DOHH2 (cell line): ENCODE measurements at regions not wholly inside any gene's neighbourhood (a gene's known extent, or its start where the extent isn't known, plus 50 kb on each side); places are given as distances from the start of the nearest gene placed in this dataset.

Experiments used
- CTCF ChIP-seq: fragments of 200-600 bp; sonication (generic); IDR thresholded peaks from one replicate; pipeline ENCODE4 v1.5.1; 2014; ENCODE audit warnings: antibody characterized with exemption, mild to moderate bottlenecking, low read depth, low read length; ENCODE audit not compliant: poor library complexity, severe bottlenecking
- EZH2phosphoT487 ChIP-seq: fragments of 200-600 bp; sonication (generic); IDR thresholded peaks from 2 replicates; pipeline ENCODE4 v1.6.1; 2017; ENCODE audit warnings: borderline replicate concordance, mild to moderate bottlenecking, antibody characterized with exemption, low read length, moderate library complexity, mixed read lengths

- TF ChIP-seq CTCF: no peak
- TF ChIP-seq EZH2phosphoT487: no peak
Measured at GRCh38 chr17:12277827-12278226, 257.1 kb downstream of the MAP2K4 start.
